CD4-positive, alpha-beta T cell treated with Interferon gamma for 1 hour (primary cell): ENCODE measurements at regions not wholly inside any gene's neighbourhood (a gene's known extent, or its start where the extent isn't known, plus 50 kb on each side); places are given as distances from the start of the nearest gene placed in this dataset.

Experiments
- DNase-seq: peaks from one replicate; pipeline ENCODE4 v3.0.0-alpha.2; 2020

DNA sequence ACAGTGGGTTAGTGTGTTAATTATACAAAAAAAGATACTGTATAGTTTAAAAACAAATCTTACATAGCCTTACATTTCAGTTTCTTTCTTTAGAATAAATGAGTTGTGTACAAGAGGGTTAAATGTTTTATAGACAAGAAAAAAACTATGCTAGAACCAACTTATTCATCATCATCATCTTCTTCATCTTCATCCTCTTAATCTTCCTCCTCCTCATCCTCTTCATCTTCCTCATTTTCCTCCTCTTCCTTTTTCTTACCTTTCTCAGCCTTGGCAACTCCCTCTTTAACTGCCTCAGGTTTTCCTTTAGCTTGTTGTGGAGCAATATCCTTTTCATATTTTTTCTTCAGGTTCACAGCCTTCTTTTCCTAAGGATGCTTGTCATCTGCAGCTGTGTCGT is 53.7 kb downstream of the RPS12 start:
- no peak for DNase-seq

DNA sequence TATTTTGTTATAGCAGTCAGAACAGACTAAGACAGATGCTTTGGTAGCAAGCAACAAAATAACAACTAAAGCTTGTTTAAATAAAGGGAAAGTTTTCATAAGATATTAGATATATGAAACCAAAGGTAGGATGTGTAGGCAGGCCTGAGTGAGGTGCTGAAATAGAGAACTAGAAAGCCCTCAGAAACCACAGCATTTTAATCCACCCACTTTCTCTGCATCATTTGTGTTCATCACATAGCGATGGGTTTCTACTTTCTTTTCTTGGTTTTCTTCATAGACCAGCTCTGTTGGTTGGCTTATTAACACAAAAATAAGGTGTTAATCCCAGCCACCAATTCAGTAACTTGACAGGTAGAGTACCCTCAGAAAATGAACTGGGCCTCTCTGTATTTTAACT is 58.6 kb downstream of the RPS12 start:
- no peak for DNase-seq

DNA sequence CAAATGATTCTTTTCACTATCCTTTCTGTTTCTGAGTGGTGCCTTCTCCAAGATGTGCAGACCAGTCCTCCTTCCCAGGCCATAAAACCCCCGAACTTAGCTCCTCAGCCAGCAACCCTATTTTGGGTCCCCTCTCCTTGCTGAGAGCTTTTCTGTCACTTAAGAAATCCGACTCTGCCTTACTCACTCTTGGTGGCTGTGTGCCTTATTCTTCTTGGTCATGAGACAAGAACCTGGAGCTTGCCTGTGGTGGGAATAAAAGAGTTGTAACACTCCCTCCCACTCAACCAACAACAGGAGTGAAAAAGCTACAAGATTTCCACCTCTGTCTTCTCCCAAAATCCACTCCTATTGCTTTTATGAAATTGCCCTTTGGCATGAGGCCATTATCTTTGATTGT is 62.6 kb downstream of the RPS12 start:
- DNase-seq, result no peak

DNA sequence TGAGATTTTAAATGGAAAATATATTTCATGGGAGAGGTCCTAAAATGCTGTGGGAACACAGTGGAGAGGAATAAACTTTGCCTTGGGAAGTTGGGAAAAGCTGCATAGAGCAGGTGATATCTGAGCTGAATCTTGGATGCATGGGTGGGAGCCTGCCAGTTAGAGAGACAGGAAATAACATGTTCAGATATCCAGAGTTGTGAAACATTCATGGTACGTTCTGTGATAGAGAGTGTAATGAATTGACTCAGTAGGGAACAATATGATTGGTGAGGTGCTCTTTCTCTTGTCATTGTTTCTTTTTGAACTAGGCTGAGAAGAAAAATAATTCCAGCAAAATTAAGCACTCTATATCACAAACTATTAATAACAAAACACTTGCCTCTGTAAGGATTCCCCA is 72.8 kb downstream of the RPS12 start:
- DNase-seq, result no peak

DNA sequence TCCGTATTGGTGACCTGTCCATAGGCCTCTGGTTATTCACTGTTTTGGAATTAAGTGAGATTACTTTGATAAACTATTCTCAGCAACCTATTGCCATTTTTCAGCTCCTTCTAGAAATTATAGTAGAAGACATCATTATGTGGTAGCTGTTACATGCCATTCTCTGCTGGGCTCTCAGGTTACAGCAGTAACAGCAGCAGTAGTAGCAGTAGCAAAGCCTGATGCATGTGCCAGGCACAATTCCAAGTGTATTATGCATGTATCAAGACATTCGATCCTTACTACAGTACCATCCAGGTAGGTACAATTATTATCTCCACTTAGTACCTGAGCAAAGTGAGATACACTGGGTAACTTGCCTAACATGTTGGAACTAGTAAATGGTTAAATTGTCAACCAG is 74.3 kb downstream of the RPS12 start:
- no peak for DNase-seq

DNA sequence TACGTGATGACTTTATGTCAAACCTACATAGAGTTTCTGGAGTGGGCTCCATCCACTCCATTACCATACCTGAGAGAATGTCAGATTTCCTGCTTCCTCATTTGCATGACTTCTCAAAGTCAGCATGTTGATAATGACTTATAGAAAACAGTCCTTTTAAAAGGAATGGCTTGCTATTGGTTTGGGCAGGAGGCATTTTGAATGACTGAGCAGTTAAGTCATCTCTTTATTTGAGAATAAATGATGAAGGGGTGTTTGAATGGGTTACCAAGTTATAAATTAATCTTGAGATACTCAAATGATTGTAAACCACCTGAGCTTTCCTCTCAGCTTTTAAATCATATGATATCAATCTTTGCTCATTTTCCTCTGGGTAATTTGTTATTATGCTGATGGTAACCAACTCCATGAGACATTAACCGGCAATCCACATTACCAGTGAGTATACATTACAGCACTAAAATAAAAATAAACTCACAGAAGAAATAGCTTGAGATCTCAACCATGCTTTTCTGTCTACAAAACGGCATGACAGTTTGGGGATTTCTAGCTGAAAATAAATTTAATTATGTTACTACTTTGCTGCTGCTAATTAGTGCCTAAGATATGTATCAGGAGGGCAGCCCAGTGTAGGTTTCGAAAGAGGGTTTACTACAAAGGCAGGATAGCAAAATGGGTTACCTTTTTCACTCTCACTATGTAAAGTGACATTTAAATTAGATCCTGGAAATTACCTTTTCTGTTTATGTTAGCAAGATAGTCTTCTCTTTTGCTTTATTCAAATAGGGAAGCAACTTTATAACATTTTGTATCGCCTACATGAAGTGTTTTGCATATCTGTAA is 78.8 kb downstream of the RPS12 start:
- DNase-seq, result no peak

DNA sequence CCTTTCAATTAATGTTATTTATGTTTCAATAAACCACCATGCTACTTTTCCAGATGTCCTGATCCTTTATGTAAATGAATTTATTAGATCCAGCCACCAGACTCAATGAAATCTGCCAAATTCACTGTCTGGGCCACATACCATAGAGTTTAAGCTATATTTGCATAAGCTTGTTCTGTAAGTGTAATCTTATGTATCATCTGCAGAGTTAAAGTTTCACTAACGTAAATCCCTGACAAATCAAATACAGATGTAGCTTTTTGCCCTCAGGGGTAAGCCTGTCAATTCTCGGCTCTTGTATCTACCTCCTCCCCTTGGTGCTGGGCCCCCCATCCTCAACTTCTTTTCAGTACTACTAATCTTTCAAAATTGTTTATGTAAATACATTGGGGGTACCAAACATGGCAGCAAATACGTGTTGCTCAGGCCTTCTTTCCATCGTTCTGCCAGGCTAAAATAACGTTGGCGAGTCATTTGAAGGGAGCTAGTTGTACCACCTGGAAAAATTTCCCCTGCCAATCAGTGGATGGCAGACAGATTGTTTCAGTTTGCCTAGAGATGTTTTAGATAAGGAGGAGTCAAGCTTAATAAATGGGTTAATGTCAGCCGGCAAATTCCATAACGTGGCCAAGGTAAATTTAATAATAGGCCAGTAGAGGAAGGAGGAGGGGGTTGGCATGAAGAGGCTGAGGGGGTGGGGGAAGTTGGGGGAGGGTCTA is 79.6 kb downstream of the RPS12 start:
- DNase-seq, result no peak

DNA sequence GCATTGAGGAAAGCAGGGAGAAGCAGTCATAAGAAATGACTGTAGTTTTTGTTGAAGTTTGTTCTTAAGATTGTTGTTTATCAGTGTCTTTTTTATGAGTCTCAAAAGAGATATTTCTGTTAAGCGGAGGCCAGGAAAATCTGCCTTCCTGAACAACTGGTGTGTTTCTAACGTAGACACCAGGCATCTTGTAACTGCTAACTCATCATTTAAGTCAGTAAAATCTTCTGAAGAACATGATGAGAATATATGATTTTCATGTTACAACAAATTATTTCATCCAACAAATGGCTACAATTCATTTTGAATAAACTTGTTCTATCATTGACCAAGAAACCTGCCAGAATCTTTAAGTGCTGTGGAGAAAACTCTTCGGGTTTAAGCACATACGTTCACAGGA is 84.0 kb downstream of the RPS12 start:
- DNase-seq, result no peak

DNA sequence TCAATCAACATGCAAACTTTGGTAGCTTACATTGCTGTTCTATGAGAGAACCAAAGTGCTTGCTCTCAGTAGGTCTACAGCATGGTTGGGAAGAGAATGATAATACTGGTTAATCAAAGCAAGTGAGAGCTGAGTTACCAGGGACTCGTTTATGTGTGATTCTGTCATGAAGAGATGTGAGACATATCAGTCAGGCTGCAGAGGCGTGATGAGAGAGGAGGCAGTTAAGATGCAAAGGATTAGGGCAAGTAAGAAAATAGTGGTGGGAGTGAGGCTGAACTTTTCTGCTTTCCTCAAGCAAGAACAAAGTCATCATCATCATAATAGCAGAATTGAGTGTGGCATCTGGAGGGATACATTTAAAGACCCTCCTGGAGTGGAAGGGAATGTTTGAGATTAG is 86.5 kb downstream of the RPS12 start:
- DNase-seq, result no peak

DNA sequence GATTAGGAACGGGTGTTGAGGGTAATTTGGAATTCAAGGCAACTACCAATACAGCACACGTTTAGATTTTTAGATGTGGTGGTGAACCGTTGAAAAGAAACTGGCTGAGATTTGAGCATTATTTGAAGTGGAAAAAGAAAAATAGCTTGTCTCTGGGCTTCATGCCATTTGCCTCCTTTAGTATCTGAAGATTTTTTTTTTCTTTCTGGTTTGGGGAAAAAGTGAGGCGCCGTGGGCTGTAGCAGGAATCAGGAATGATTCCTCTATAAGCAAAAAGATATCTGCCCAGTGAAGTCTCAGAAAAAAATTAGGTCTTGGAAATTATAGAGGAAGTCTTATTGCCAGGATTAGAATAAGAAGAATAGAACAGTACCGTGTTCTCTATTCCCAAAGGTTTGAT is 88.5 kb downstream of the RPS12 start:
- no peak for DNase-seq

DNA sequence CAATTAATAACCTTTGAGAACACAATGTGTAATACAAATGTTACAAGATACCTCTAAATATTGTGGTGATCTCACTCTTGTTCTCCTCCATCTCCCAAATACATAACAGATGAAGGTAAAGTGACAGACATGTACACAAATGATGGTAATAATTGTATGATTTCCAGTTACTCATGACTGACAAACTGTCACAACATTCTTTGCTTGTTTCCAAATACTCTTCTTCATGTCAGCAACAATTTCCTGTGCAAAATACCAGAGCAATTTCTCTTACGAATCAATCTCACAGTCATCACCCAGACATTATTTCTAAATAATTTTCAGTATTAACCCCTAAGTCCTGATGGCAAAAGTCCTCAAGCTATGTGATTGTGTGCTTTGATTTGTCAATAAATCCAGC is 92.9 kb downstream of the RPS12 start:
- no peak for DNase-seq

DNA sequence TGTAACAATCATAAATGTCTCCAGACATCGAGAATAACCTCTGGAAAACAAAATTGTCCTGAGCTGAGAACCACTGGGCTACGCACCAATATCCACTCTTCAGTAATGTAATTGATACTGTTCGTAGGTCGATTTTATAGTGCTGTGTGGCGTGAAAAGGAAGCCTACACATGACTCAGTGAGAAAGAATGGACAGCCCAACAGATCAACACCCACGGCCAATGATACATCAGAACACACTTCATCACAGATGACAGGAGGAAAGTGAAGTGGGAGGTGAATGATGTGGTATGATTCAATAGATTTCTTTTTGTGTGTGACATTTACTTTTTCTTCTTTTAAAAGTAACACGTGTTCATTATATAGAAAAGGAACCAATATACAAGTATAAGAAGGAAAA is 93.5 kb downstream of the RPS12 start:
- no peak for DNase-seq

DNA sequence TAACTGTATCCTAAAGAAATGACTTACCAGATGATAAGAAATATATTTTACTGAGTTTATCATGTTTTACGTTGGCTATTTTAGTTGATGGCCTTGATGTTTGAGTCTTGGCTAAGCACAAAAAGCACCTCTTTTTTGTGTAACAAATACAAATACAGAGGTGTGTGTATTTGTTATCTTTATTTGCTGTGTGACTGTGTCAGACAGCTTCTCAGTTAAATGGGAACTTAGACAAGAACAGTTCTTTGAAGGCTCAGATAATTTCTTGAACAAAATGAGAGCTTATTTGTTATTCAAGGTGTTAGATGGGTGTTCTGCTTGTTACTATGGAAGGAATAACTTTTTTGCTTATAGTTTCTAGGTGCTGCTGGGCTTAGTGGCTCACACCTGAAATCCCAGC is 95.4 kb downstream of the RPS12 start:
- DNase-seq, result no peak

DNA sequence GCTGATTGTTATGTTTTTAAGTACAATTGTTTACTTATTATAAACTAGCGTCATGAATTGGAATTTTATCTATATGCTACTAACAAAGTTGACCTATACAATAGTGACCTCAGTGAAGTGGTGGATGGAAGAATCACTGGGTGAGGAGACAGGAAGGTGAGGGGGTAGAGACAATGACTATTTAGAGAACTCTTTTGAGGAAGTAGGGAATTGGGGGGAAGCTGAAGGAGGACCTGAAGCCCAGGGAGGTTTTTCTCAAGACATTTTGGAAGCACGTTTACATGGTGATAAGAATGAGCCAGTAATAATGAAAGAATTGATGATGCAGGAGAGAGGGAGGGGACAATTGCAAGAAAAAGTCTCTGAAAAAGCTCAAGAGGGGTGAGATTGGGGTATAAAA is 96.4 kb downstream of the RPS12 start:
- DNase-seq, result no peak

DNA sequence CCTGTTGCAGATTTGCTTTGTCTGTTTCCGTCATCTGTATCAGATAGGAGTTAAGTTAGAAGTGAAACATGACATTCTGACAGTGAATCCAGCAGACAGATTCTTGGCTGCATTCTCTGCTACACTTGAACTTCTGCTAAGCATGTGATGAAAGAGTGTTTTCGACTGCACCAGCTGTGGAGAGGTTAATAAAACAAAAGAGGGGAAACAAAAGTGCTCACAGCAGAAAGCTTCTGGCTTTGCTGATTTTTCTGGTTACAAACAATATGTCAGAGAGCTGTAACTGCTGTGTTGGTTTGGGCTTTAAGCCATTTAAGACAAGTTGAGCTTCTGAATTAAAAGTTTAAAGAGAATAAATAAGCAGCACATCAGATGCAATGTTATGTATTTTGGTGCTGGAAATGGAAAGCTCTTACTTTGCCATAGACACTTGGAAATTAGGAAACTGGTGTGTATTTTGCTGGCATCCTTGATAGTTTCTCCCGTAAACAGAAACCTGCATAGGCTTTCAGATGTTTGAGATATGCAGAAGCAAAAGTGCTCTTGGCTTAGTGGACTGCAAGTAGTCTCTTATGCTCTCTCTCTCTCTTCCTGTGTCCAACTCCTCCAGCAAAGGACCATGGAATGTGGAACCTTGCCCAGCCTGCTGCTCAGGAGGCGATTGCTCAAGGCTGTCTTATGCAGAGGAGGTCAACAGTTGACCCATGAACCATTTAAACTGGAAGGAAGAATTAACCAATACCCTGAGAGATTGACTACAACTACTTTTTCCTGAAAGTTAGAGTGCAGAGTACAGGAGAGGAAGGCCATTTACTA is 104.9 kb downstream of the RPS12 start:
- DNase-seq, result no peak

DNA sequence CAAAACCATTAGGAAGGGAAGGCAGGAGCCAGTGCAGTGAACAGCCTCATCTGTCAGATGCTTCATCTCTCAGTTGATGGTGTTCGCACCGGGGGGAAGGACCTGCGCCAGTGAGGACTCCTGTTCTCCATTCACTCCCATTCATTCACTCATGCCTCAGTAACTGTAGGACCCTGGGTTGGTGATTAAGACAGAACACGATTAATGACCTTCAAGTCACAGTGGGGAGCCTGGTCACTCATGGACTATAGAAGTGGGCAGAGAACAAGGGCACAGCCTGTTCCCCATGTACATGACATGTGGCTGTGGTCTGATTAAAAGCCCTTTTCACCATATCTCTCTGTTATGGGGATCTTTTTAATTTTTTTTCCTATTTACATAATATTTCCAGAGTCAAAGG is 113.3 kb downstream of the RPS12 start:
- no peak for DNase-seq

DNA sequence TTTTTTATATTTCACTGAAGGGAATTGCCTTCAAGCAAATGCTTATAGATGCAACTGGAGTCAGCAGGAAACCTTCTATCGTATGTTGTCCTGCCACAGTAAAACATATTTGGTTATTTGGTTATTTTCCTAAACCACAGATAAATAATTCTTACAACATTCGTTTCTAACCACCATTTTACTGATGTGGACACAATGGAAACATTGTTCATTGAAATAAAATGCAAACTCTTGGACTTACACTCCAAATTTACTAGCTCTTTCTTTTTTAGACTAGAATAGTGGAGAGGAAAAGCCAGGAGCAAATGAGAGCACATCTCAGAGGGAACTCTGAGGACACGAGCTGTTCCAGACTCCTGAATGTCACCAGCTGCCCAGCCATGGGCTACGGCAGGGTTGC is 114.8 kb downstream of the RPS12 start:
- no peak for DNase-seq

DNA sequence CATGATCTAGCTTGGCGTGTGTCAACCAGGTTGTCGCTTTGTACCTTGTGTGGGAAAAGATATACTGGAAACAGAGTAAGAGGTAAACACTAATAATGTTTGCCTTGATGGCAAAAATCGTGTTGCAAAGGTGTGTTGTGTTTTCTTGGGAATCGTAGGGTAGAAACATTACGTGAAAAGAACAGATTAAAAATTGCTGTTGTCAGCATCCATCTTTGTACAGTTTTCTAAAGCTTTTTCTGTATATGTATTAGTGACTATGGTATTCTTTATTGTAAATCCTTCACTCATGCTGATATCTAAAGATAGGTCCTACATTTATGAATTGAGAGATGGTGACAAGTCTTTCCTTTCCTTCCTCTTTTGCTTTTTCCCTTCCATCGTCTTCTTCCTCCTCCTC is 116.9 kb downstream of the RPS12 start:
- no peak for DNase-seq

DNA sequence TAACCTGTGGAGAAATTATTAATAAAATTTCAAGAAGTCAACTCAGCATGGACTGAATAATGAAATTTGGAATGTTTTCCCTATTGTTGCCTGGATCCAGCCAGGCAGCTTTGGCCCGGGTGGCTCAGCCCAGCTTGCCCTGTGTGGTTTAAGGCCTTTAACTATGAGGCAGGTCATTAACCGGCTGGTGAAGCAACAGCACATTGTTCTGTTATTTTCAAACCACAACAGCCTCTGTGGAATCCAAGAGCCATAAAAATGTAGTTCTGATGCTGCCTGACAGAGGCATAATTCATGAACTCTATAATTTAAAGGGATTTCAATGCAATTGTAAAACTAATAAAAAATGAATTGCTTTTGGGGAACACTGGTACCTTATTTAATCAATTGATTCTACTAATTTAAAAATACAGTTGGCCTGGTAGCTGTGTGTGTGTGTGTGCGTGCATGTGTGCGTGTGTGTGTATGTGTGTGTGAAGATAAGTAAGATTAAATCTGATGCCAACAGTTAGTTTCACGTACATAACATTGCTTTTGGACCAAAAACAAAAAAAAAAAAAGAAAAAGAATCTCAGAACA is 117.7 kb downstream of the RPS12 start:
- no peak for DNase-seq

DNA sequence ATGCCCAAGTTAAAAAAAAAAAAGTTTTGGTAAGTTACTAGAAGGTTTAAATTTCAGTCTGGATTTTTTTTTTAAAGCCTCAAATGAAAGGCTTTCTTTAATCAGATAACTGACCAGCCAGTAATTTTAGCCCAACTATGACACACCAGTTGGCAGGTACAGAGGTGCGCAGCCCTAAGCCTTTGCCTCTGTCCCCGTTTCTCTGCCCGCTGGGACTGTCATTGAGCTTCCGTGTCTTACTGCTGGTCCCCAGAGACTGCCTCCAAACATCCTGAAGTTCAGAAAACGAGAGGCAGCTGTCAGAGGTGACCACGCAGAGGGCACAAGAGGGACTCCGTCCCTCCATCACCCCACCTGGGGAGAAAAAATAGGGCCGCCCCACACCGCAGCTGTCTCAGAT is 118.2 kb downstream of the RPS12 start:
- no peak for DNase-seq

DNA sequence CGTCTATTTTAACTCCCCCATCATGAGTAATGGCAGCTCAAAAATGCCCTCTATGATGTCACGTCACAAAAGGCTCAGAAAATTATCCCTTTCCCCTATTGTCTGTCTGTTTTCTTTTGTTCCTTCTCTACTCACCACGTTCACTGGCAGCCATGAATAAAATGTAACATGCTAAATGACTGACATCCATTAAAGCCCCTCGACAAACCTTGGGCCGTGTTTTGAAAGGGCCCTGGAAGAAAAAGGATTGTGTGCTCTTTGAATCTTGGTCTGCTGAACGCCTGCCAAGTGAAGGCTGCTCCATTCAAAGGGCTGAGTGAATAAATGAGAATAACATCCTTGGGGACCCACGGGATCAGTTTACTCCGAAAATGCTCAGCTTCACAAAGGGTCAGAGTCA is 118.7 kb downstream of the RPS12 start:
- DNase-seq, result no peak

DNA sequence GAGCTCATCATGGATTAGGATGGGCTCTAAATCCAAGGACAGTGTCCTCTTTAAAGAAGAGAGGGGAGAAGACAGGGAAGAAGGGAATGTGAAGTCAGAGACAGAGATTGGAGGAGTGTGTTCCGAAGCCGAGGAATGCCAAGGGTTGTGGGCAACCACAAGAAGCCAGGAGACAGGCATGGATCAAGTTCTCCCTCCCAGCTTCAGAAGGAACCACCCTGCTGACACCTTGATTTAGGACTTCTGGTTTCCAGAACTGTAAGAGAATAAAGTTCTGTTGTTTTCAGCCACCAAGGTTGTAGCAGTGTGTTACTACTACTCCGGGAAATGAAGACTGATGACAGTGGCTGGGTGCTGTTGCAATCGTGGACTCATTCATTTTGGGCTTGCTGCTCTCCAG is 120.1 kb downstream of the RPS12 start:
- no peak for DNase-seq

DNA sequence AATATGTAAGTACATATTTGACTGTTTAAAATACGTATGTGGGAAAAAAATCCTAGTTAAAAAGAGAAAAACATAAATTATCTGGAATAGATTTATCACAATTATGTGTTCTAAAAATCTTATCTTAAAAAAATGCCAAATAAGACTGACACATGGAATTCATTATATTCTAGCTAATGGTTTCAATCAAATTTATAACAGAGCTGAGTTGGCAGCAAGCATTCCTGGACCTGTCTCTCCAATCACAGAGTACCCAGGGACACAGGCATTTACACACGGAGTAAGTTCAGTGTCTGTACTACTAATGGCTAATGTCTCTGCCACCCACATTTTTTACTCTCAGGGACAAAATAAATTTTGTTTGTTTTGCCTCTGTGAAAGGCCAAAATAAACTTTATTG is 122.3 kb downstream of the RPS12 start:
- DNase-seq, result no peak
